PC-3 (cell line): ENCODE measurements at regions not wholly inside any gene's neighbourhood (a gene's known extent, or its start where the extent isn't known, plus 50 kb on each side); places are given as distances from the start of the nearest gene placed in this dataset.
A peak's percentile ranks its signal among the peaks of the same experiment; 100 is the strongest.

Experiments used
- ATAC-seq: fragments of 200-7000 bp; cut with Tn5 transposase; 2 replicates; pipeline ENCODE4 v1.9.1; 2020; ENCODE audit warnings: mild to moderate bottlenecking, moderate library complexity
- BruUV-seq: library from RNA; stranded (reverse); fragments of 400-500 nt; replicated peaks from 2 replicates; lab custom pipeline; 2021; lab: Mats Ljungman, UMichigan
- CTCF ChIA-PET: fragments of 300-600 bp; sonication (Branson Sonifier 250); formaldehyde crosslinking; loops from one replicate; lab custom pipeline; 2022; ENCODE audit warnings: antibody characterized with exemption; lab: Charles Lee
- POLR2A ChIA-PET: fragments of 300-600 bp; sonication (Branson Sonifier 250); formaldehyde crosslinking; loops from one replicate; lab custom pipeline; 2022; ENCODE audit warnings: antibody characterized with exemption; ENCODE audit not compliant: unreplicated experiment; lab: Charles Lee
- DNase-seq: peaks from one replicate; pipeline ENCODE4 v3.0.0-alpha.2; 2015
- H2AFZ ChIP-seq: fragments of 300-600 bp; sonication (generic); 2 replicates; pipeline ENCODE4 v1.6.0; 2016; ENCODE audit warnings: antibody characterized with exemption, low read length
- H3F3A ChIP-seq: fragments of 300-600 bp; sonication (generic); one replicate; pipeline ENCODE4 v1.6.0; 2017; ENCODE audit warnings: antibody characterized with exemption, low read length, control low read depth, mild to moderate bottlenecking; ENCODE audit not compliant: unreplicated experiment
- H3K27ac ChIP-seq: fragments of 300-600 bp; sonication (generic); 2 replicates; pipeline ENCODE4 v1.5.1; 2016; ENCODE audit warnings: mild to moderate bottlenecking, low read length
- H3K27me3 ChIP-seq: fragments of 300-600 bp; sonication (generic); 2 replicates; pipeline ENCODE4 v1.6.1; 2016; ENCODE audit warnings: low read length, mixed read lengths
- H3K36me3 ChIP-seq: fragments of 300-600 bp; sonication (generic); 2 replicates; pipeline ENCODE4 v1.6.1; 2016; ENCODE audit warnings: low read depth, mixed run types, low read length, mixed read lengths
- H3K4me1 ChIP-seq: fragments of 300-600 bp; sonication (generic); 2 replicates; pipeline ENCODE4 v1.5.1; 2016; ENCODE audit warnings: low read length; ENCODE audit not compliant: insufficient read depth
- H3K4me2 ChIP-seq: fragments of 300-600 bp; sonication (generic); 2 replicates; pipeline ENCODE4 v1.6.0; 2016; ENCODE audit warnings: low read length
- H3K4me3 ChIP-seq: fragments of 300-600 bp; sonication (generic); 2 replicates; pipeline ENCODE4 v1.5.1; 2016; ENCODE audit warnings: mild to moderate bottlenecking, low read length, mixed read lengths
- H3K79me2 ChIP-seq: fragments of 300-600 bp; sonication (generic); 2 replicates; pipeline ENCODE4 v1.6.1; 2017; ENCODE audit warnings: low read length, mixed read lengths
- H3K9ac ChIP-seq: fragments of 300-600 bp; sonication (generic); 2 replicates; pipeline ENCODE4 v1.6.0; 2016; ENCODE audit warnings: mild to moderate bottlenecking, low read length
- H3K9me2 ChIP-seq: fragments of 300-600 bp; sonication (generic); replicated peaks from 2 replicates; pipeline ENCODE4 v1.6.1; 2016; ENCODE audit warnings: mixed run types, low read length, mixed read lengths
- H3K9me3 ChIP-seq: fragments of 300-600 bp; sonication (generic); 2 replicates; pipeline ENCODE4 v1.6.1; 2016; ENCODE audit warnings: low read length, mixed read lengths
- H4K20me1 ChIP-seq: fragments of 300-600 bp; sonication (generic); 2 replicates; pipeline ENCODE4 v1.6.1; 2016; ENCODE audit warnings: low read length, mixed read lengths
- EZH2 ChIP-seq: fragments of 300-600 bp; sonication (generic); IDR thresholded peaks from one replicate; pipeline ENCODE4 v1.6.1; 2017; ENCODE audit warnings: antibody characterized with exemption, mild to moderate bottlenecking, low read length; ENCODE audit not compliant: unreplicated experiment
- EZH2phosphoT487 ChIP-seq: fragments of 300-600 bp; sonication (generic); IDR thresholded peaks from 2 replicates; pipeline ENCODE4 v1.6.1; 2018; ENCODE audit warnings: mild to moderate bottlenecking, antibody characterized with exemption, low read length, borderline replicate concordance
- intact Hi-C: fragments of 100-400 bp; cut with micrococcal nuclease; formaldehyde crosslinking; loops from 2 replicates; pipeline ENCODE4 v1.9.0; 2023
- TF ChIP-seq, protein P1 (sequence below): fragments of 300-600 bp; sonication (generic); conservative IDR thresholded peaks from 2 replicates; pipeline ENCODE4 v1.5.1; 2017; ENCODE audit warnings: antibody characterized with exemption, low read depth, mild to moderate bottlenecking, low read length

GRCh38 chr6:23732521-23732920 is 393.5 kb upstream of the NRSN1 start:
- Histone ChIP-seq H2AFZ (no peak overlapping the region), H3K4me1 (peaks cover 6% of the 10 kb centered on the region; the same call in 1 of the 2 replicates), H3K9me2 (no peaks in the 10 kb centered on the region), H3K9ac (no peak overlapping the region), H3K27ac (no peak overlapping the region), H3F3A (no peaks in the 10 kb centered on the region), H3K9me3 (no peaks in the 10 kb centered on the region), H3K4me3 (no peak overlapping the region), H3K79me2 (no peaks in the 10 kb centered on the region), H3K27me3 (peaks cover 5% of the 10 kb centered on the region; the same call in 1 of the 2 replicates), H3K36me3 (no peaks in the 10 kb centered on the region), H3K4me2 (no peak overlapping the region), H4K20me1 (no peaks in the 10 kb centered on the region)
- POLR2A ChIA-PET, result no interaction called here
- BruUV-seq, result no TSS peak
- CTCF ChIA-PET, result no interaction called here
- intact Hi-C loops, result no loop called here
- no peak for TF ChIP-seq EZH2
- TF ChIP-seq EZH2phosphoT487, result no peak
- TF ChIP-seq, protein P1, sequence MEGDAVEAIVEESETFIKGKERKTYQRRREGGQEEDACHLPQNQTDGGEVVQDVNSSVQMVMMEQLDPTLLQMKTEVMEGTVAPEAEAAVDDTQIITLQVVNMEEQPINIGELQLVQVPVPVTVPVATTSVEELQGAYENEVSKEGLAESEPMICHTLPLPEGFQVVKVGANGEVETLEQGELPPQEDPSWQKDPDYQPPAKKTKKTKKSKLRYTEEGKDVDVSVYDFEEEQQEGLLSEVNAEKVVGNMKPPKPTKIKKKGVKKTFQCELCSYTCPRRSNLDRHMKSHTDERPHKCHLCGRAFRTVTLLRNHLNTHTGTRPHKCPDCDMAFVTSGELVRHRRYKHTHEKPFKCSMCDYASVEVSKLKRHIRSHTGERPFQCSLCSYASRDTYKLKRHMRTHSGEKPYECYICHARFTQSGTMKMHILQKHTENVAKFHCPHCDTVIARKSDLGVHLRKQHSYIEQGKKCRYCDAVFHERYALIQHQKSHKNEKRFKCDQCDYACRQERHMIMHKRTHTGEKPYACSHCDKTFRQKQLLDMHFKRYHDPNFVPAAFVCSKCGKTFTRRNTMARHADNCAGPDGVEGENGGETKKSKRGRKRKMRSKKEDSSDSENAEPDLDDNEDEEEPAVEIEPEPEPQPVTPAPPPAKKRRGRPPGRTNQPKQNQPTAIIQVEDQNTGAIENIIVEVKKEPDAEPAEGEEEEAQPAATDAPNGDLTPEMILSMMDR, result no peak
- ATAC-seq (no peak), DNase-seq (no peak)

GRCh38 chr6:23735151-23735550 is 390.9 kb upstream of the NRSN1 start:
- POLR2A ChIA-PET, result no interaction called here
- H3K9me3 ChIP-seq, result no peaks in the 10 kb centered on the region
- CTCF ChIA-PET, result no interaction called here
- no peaks in the 10 kb centered on the region for H3K79me2 ChIP-seq
- no peaks in the 10 kb centered on the region for H3F3A ChIP-seq
- H3K4me1 ChIP-seq, result no peaks in the 10 kb centered on the region
- H2AFZ ChIP-seq, result peak overlapping the region; percentile 11; the same call in 1 of the 2 replicates
- no peak overlapping the region for H3K9ac ChIP-seq
- peaks cover 12% of the 10 kb centered on the region; the same call in 1 of the 2 replicates for H3K27me3 ChIP-seq
- TF ChIP-seq EZH2 (no peak), EZH2phosphoT487 (no peak)
- TF ChIP-seq, protein P1, result no peak
- no TSS peak for BruUV-seq
- peak overlapping the region; percentile 67 for H3K4me2 ChIP-seq
- intact Hi-C loops, result no loop called here
- ATAC-seq (peak; percentile 59; the same call in 1 of the 2 replicates), DNase-seq (peak; percentile 57)
- H3K9me2 ChIP-seq, result no peaks in the 10 kb centered on the region
- H3K27ac ChIP-seq, result no peak overlapping the region
- H4K20me1 ChIP-seq, result no peaks in the 10 kb centered on the region
- H3K4me3 ChIP-seq, result 0 out of 2 replicates have a peak overlapping the region, but pooled peaks have one; percentile 23
- no peaks in the 10 kb centered on the region for H3K36me3 ChIP-seq

- Histone ChIP-seq H3K4me3 (no peak overlapping the region), H4K20me1 (no peaks in the 10 kb centered on the region), H3K4me2 (no peak overlapping the region), H3K9me3 (no peaks in the 10 kb centered on the region), H3K9me2 (no peaks in the 10 kb centered on the region), H2AFZ (no peak overlapping the region), H3K27me3 (peaks cover 12% of the 10 kb centered on the region; the same call in 1 of the 2 replicates), H3K36me3 (no peaks in the 10 kb centered on the region), H3K27ac (no peak overlapping the region), H3K9ac (no peak overlapping the region), H3K4me1 (no peaks in the 10 kb centered on the region), H3F3A (no peaks in the 10 kb centered on the region), H3K79me2 (no peaks in the 10 kb centered on the region)
- DNase-seq (no peak), ATAC-seq (no peak)
- no peak for TF ChIP-seq EZH2
- CTCF ChIA-PET, result no interaction called here
- POLR2A ChIA-PET, result no interaction called here
- intact Hi-C loops, result no loop called here
- BruUV-seq, result no TSS peak
Measured at GRCh38 chr6:23736577-23736976, 389.4 kb upstream of the NRSN1 start.
